Lower lobe of right lung (tissue), 2 donors: ENCODE measurements at regions not wholly inside any gene's neighbourhood (a gene's known extent, or its start where the extent isn't known, plus 50 kb on each side); places are given as distances from the start of the nearest gene placed in this dataset.

Experiments used
- ATAC-seq, 2 donors: fragments of 200-7000 bp; cut with Tn5 transposase; one replicate each; pipeline ENCODE4 v1.9.1; 2020 to 2022; ENCODE audit warnings: mild to moderate bottlenecking in 2 of 2, moderate library complexity in 2 of 2
- DNase-seq: peaks from one replicate; pipeline ENCODE4 v3.0.0-alpha.2; 2020
- H3K27ac ChIP-seq: fragments of 200-600 bp; one replicate; pipeline ENCODE4 v1.8.0; 2022
- H3K27me3 ChIP-seq: fragments of 200-600 bp; one replicate; pipeline ENCODE4 v1.8.0; 2022; ENCODE audit warnings: low read depth
- H3K36me3 ChIP-seq: fragments of 200-600 bp; one replicate; pipeline ENCODE4 v1.8.0; 2022; ENCODE audit warnings: mild to moderate bottlenecking
- H3K4me1 ChIP-seq: fragments of 200-600 bp; one replicate; pipeline ENCODE4 v1.8.0; 2022
- H3K4me3 ChIP-seq: fragments of 200-600 bp; one replicate; pipeline ENCODE4 v1.8.0; 2022; ENCODE audit warnings: mild to moderate bottlenecking
- H3K9me3 ChIP-seq: fragments of 200-600 bp; one replicate; pipeline ENCODE4 v1.8.0; 2022
- CTCF ChIP-seq: fragments of 200-600 bp; IDR thresholded peaks from one replicate; pipeline ENCODE4 v1.8.0; 2022; ENCODE audit warnings: antibody characterized with exemption, mild to moderate bottlenecking
- intact Hi-C: fragments of 100-400 bp; cut with DNase I; formaldehyde crosslinking; loops from one replicate; pipeline ENCODE4 v1.11.0; 2022
- donor health status: DM: no; HTN: yes; CAD: no; lungs with severe emphysema.

- Histone ChIP-seq H3K27ac (no peak overlapping the region), H3K36me3 (no peaks in the 10 kb centered on the region), H3K4me3 (no peak overlapping the region), H3K9me3 (no peaks in the 10 kb centered on the region), H3K27me3 (no peaks in the 10 kb centered on the region), H3K4me1 (no peaks in the 10 kb centered on the region)
- no peak for ATAC-seq
- no peak for DNase-seq
- intact Hi-C loops = no loop called here
- no peak for TF ChIP-seq CTCF
These were observed 1063.8 kb upstream of the INTU start for GRCh38 chr4:126568652-126569570.

- no peaks in the 10 kb centered on the region for H3K27me3 ChIP-seq
- no peak overlapping the region for H3K27ac ChIP-seq
- no peaks in the 10 kb centered on the region for H3K4me1 ChIP-seq
- no peak for TF ChIP-seq CTCF
- no peaks in the 10 kb centered on the region for H3K9me3 ChIP-seq
- no peak overlapping the region for H3K4me3 ChIP-seq
- H3K36me3 ChIP-seq = no peaks in the 10 kb centered on the region
- intact Hi-C loops = no loop called here
- no peak for ATAC-seq
- no peak for DNase-seq
These were observed 1060.5 kb upstream of the INTU start for GRCh38 chr4:126572264-126572663.

GRCh38 chr4:126582737-126583136, 1050.0 kb upstream of the INTU start:
- H3K27ac ChIP-seq = no peak overlapping the region
- no peak for TF ChIP-seq CTCF
- no peak for DNase-seq
- no peaks in the 10 kb centered on the region for H3K4me1 ChIP-seq
- intact Hi-C loops = no loop called here
- no peaks in the 10 kb centered on the region for H3K36me3 ChIP-seq
- H3K4me3 ChIP-seq = no peak overlapping the region
- no peaks in the 10 kb centered on the region for H3K9me3 ChIP-seq
- ATAC-seq = peak in 1 of 2 donors; percentile 41
- no peaks in the 10 kb centered on the region for H3K27me3 ChIP-seq

- no peaks in the 10 kb centered on the region for H3K36me3 ChIP-seq
- no peaks in the 10 kb centered on the region for H3K9me3 ChIP-seq
- TF ChIP-seq CTCF = no peak
- intact Hi-C loops = no loop called here
- peak in 1 of 2 donors; percentile 23 for ATAC-seq
- no peak overlapping the region for H3K27ac ChIP-seq
- H3K27me3 ChIP-seq = no peaks in the 10 kb centered on the region
- no peak for DNase-seq
- H3K4me1 ChIP-seq = no peaks in the 10 kb centered on the region
- no peak overlapping the region for H3K4me3 ChIP-seq
These were observed 1049.2 kb upstream of the INTU start for GRCh38 chr4:126583509-126583908.

- Histone ChIP-seq H3K4me1 (no peaks in the 10 kb centered on the region), H3K27me3 (no peaks in the 10 kb centered on the region), H3K27ac (no peak overlapping the region), H3K36me3 (no peaks in the 10 kb centered on the region), H3K4me3 (no peak overlapping the region), H3K9me3 (no peaks in the 10 kb centered on the region)
- no peak for ATAC-seq
- intact Hi-C loops = no loop called here
- DNase-seq = no peak
- TF ChIP-seq CTCF = no peak
These were observed 1041.2 kb upstream of the INTU start for GRCh38 chr4:126591583-126591982.
